ENCODE measurements at regions not wholly inside any gene's neighbourhood (a gene's known extent, or its start where the extent isn't known, plus 50 kb on each side); places are given as distances from the start of the nearest gene placed in this dataset.
"Not testable (repeated sequence)": the region's sequence is repeated elsewhere in the genome, so short reads cannot be mapped to it uniquely, and the experiment has no call there.

DNA sequence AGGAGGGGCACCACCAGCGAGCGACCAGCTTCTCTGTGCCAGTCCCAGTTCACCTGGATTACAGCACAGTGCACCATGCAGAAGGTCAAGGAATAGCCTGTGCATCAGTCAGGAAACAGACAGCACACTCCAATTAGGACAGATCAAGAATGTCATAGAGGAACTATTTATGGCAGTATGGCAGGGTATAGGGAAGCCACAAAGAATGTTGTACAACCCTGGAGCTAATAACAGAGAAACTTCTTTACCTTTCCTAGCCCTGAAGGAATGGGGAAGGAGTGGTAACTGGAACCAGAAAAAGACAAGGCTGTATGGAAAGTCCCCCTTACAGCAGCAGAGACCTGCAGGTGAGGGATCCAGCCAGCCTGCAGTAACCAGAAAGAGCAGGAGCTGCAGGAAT is 87.8 kb upstream of the USP24 start:
- TF ChIP-seq, protein P1, sequence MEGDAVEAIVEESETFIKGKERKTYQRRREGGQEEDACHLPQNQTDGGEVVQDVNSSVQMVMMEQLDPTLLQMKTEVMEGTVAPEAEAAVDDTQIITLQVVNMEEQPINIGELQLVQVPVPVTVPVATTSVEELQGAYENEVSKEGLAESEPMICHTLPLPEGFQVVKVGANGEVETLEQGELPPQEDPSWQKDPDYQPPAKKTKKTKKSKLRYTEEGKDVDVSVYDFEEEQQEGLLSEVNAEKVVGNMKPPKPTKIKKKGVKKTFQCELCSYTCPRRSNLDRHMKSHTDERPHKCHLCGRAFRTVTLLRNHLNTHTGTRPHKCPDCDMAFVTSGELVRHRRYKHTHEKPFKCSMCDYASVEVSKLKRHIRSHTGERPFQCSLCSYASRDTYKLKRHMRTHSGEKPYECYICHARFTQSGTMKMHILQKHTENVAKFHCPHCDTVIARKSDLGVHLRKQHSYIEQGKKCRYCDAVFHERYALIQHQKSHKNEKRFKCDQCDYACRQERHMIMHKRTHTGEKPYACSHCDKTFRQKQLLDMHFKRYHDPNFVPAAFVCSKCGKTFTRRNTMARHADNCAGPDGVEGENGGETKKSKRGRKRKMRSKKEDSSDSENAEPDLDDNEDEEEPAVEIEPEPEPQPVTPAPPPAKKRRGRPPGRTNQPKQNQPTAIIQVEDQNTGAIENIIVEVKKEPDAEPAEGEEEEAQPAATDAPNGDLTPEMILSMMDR (IDR thresholded peaks at IDR 0.05): no peak
- no peak for TF ChIP-seq POLR2A (IDR thresholded peaks at IDR 0.05)
- Histone ChIP-seq H3K9me3 (no peaks in the 10 kb centered on the region), H3K4me1 (no peaks in the 10 kb centered on the region), H3K27ac (no peak overlapping the region), H3K36me3 (replicated peaks in 1 of 2; ENCODE audit: insufficient read depth in 1 of 2, low read depth in 2 of 2) (no peaks in the 10 kb centered on the region), H3K4me3 (no peak overlapping the region), H3K27me3 (no peaks in the 10 kb centered on the region)
- 95% methylated on average over 2 of the region's 2 CpGs for WGBS, 2 donors
- no peak for ATAC-seq
- no peak for DNase-seq
- intact Hi-C loops (cut with DNase I): no loop called here

DNA sequence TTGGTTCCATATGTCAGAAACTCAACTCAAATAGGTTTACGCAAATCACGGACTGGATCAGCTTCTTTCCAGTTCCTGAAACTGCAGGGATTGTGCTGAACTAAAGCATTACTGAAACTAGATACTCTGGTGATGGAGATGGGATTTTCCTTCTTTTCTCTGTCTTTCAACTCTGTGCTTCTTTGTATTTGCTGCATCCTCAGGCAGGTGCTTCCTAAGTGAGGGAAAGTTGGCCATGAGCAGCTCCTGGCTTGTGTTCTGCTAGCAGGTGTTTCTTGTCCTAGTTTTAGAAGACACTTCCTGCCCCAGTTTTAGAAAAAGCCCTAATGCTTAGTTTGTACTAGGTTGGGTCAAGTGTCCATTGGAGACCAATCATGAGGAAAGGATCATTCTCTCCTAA is 86.7 kb upstream of the USP24 start:
- ATAC-seq: no peak
- WGBS, 2 donors: 72 to 89% methylated on average over 2 of the region's 2 CpGs
- intact Hi-C loops (cut with DNase I): no loop called here

DNA sequence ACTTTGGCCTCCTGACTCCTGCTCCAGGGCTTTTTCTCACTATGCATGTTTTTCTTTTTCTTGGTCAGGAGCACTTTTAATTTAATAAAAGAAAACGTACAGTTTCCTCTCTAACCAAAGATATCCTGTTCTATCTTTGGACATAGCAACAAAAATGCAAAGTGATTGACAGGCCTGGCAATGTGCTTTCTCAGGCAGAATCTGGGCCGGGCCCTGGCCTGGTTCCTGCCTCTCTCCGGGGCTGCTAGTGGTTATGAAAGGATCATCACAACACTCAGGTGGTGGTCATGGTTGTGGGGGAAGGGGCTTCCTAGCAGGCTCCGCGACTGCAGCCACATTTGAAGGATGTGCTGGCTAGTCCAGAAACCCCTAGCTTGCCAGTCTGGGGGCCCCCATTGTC is 85.8 kb upstream of the USP24 start:
- ATAC-seq: no peak
- H3K36me3 ChIP-seq (replicated peaks in 1 of 2; ENCODE audit: insufficient read depth in 1 of 2, low read depth in 2 of 2): no peaks in the 10 kb centered on the region
- intact Hi-C loops (cut with DNase I): no loop called here
- H3K4me1 ChIP-seq: no peaks in the 10 kb centered on the region
- H3K9me3 ChIP-seq: no peaks in the 10 kb centered on the region
- no peak for TF ChIP-seq POLR2A (IDR thresholded peaks at IDR 0.05)
- TF ChIP-seq, protein P1 (IDR thresholded peaks at IDR 0.05): no peak
- WGBS, 2 donors: 57 to 66% methylated on average over 5 of the region's 5 CpGs
- DNase-seq: no peak
- no peak overlapping the region for H3K4me3 ChIP-seq
- no peak overlapping the region for H3K27ac ChIP-seq
- no peaks in the 10 kb centered on the region for H3K27me3 ChIP-seq

More for the DNA sequence above, 86.7 kb upstream of the USP24 start:
- Histone ChIP-seq H3K27me3 (no peaks in the 10 kb centered on the region), H3K4me3 (no peak overlapping the region), H3K4me1 (no peaks in the 10 kb centered on the region), H3K9me3 (no peaks in the 10 kb centered on the region), H3K27ac (no peak overlapping the region), H3K36me3 (replicated peaks in 1 of 2; ENCODE audit: insufficient read depth in 1 of 2, low read depth in 2 of 2) (no peaks in the 10 kb centered on the region)
- no peak for DNase-seq
- TF ChIP-seq, protein P1 (IDR thresholded peaks at IDR 0.05): no peak
- no peak for TF ChIP-seq POLR2A (IDR thresholded peaks at IDR 0.05)

DNA sequence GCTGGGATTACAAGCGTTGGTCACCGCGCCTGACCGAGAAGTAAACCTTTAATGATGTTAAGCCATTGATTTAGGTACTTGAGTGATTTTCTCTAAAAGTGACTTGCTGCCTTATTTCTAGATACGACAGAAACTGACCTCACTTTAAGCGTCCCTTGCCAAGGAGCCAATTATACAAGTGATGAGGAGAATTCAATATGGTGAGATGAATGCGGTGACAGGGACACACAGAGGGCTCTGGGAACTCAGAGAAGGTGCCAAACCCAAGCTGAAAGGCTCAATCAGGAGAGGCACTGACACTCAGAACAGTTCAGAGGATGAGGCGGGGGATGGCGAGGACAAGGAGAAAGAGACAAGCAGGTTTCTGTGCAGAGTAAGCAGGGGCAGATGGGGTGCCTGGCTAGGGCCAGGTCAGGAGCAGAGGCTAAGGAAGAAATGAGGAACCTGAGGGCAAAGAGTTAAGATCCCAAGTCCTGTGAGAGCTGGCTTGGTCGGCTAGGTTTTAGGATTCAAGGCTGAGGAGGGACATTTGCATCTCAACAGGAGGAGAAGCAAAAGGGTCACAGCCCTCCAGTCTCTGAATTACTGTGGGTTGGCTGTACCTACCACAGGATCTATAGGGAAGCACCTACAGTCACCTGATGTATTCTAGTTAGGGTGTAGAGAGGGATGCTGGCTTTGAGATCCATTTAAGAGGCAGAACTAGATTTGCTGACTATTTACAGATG is 83.2 kb upstream of the USP24 start:
- Histone ChIP-seq H3K9me3 (peaks cover 0 to 6% (median 0%) of the 10 kb centered on the region in 3 donors), H3K36me3 (replicated peaks in 1 of 2; ENCODE audit: insufficient read depth in 1 of 2, low read depth in 2 of 2) (no peaks in the 10 kb centered on the region), H3K4me1 (no peaks in the 10 kb centered on the region), H3K27ac (no peak overlapping the region), H3K27me3 (no peaks in the 10 kb centered on the region), H3K4me3 (no peak overlapping the region)
- WGBS, 2 donors: 82 to 91% methylated on average over 10 of the region's 10 CpGs
- DNase-seq (no peak), ATAC-seq (no peak)
- no peak for TF ChIP-seq POLR2A (IDR thresholded peaks at IDR 0.05)
- TF ChIP-seq, protein P1 (IDR thresholded peaks at IDR 0.05): no peak
- intact Hi-C loops (cut with DNase I): no loop called here

DNA sequence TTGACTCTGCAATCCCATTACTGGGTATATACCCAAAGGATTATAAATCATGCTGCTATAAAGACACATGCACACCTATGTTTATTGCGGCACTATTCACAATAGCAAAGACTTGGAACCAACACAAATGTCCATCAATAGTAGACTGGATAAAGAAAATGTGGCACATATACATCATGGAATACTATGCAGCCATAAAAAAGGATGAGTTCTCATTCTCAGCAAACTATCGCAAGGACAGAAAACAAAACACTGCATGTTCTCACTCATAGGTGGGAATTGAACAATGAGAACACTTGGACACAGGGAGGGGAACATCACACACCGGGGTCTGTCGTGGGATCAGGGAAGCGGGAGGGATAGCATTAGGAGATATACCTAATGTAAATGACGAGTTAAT is 81.1 kb upstream of the USP24 start:
- H3K4me1 ChIP-seq; H3K4me3 ChIP-seq; DNase-seq; H3K27me3 ChIP-seq; H3K9me3 ChIP-seq; H3K36me3 ChIP-seq (replicated peaks in 1 of 2; ENCODE audit: insufficient read depth in 1 of 2, low read depth in 2 of 2); H3K27ac ChIP-seq; ATAC-seq; intact Hi-C loops (cut with DNase I): not testable (repeated sequence)
- 76 to 86% methylated on average over 6 of the region's 6 CpGs for WGBS, 2 donors
